Femur (tissue), 1 donor: ENCODE measurements at regions not wholly inside any gene's neighbourhood (a gene's known extent, or its start where the extent isn't known, plus 50 kb on each side); places are given as distances from the start of the nearest gene placed in this dataset.

Experiments
- DNase-seq: peaks from one replicate; pipeline ENCODE4 v3.0.0-alpha.2; 2017

DNA sequence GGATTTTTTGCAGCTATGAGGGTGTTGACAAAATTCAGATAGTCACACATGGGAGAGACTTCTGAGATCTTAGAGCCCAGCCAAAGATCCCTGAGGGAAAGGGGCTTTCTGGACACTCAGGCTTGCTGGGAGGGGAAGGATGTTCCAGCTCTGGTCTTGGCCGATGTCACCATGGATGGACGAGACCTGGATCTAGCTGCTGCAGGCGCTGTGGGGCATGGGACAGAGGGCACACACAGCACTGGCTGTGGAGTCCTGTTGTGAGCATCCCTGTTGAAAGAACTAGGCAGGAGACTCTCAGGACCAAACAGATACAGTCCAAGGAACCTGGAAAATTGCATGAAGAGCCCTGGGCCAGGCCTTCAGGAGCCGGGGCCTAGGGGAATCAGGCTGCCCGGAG, 80.1 kb upstream of the SDK2 start:
- DNase-seq = no peak

DNA sequence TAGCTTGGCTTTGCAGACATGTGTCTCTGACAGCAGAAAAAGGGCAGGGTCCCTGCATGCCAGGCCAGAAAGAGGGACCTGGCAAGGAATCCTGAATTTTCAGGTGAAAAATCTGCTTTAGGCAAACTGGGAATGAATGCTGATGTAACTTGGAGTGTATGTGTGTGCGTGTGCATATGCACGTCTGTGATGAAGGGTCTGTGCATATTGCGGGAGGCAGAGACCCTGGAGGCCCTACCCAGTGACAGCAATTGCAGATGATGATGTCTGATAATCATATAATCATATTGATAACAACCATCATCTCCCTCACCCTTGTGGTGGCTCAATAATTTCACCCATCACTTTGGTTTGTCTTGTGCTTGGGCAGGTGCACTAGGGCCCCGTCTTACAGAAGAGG, 80.7 kb upstream of the SDK2 start:
- DNase-seq = no peak

DNA sequence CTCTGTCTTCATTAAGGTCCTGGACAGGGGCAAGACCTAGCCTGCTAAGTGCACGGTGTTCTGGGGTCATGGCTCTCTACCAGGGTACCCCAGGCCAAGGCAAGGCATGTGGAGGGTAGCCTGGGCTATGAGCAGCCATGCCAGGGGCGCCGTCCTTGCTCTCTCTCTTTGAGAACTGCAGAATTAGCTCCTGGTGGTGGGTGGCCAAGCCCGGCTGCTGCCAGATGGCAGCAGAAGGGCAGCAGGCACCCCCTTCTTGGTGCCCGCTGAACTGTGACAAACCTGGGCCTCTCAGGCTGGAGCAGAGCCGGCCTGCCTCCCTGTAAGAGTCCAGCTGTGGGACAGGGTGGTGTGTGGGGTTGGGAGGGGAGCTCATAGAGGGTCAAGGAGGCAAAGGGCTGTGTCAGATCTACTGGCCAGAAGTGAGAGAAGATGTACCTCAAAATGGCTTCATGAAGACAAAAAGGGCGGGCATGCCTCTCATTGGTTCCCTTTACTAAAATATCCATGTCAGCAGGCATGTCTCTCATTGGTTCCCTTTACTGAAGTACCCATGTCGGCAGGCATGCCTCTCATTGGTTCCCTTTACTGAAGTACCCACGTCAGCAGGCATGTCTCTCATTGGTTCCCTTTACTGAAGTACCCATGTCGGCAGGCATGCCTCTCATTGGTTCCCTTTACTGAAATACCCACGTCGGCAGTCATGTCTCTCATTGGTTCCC, 81.7 kb upstream of the SDK2 start:
- DNase-seq = no peak

DNA sequence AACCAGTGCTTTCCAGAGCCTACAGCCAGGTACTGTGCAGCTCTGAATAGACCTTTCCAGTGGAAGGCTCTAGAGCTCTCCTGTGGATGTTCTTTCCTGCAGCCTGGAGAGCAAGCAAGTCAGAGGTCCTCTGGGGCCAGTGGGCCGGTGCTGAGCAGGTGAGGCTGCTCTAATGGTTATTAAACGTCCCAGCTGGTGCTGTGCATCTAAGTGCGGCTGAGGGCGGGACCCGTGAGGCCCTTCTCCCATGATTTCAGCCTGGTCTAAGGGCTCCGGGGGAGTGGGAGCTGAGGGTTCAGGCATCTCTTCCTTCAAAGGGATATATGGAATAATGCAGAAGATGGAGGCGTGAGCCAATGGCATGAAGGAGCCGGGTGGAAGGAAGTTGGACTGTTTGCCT, 83.7 kb upstream of the SDK2 start:
- DNase-seq = no peak

DNA sequence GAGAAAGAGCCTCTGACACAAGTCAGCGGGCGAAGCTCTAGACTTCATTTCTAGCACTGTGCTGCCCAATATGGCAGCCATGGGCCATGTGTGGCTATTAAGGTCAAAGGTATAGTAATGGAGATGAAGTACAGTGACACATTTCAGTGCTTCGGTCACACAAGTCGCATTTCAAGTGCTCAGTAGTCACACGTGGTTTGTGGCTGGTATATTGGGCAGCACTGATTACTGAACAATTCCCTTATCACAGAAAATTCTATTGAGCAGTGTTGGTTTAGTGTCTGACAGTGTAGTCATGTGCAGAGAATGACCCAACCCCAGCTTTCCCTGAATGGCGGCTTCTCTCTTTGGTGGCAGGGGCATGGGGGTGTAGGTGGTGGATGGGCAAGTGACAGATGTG, 84.9 kb upstream of the SDK2 start:
- DNase-seq = no peak

DNA sequence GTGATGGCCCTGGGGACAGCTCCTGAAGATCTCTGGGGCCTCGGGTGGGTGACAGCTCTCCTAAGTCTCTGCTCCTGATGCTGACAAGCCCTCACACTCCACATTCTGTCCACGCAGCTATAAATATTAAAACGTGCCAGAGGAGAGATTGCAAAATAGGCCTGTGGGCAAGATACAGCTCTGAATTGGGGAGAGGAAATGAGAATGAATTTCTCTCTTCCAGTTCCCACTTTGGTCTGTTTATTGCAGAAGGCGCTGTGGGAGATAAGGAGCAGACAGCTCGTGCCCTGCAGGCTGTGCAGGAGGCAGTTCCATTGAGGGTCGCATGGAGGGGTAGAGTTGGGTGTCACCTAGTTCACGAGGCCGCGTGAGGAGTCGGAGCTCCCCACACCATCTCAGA, 87.5 kb upstream of the SDK2 start:
- DNase-seq = no peak

DNA sequence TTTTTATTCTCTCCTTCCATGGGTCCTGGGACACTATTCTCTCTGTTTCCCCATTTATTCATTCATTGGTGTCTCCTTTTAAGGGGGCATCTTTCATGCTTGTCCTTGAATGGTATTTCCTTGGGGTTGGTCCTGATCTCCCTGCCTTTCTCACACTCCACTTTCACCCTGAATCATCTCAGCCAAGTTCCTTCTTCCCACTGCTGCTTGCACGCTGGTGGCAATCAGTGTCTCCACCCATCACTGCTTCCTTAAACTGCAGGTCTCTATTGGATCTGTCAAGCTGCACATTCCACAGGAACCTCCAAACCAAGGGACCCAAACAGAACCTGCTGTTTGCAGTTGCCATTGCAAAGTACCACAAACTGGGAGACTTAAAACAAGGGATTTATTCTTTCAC, 89.3 kb upstream of the SDK2 start:
- DNase-seq = no peak

DNA sequence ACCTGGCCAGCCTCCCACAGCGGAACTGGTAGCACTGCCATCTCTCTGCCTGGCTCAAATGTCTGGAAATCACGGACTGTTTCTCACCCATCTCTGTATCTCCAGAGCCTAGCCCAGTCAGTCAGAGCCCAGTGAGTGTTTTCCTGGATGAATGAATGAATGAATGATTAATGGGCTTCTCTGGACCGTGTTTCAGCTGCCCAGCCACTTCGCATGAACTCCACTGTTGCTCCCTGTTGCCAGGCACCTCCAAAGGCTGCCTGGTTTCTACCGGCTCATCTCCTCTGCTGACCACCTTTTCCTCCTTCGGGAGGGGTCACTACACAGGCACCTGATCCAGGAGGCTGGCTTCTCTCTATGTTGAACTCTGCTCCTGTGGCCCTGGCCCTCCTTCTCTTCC, 91.0 kb upstream of the SDK2 start:
- no peak for DNase-seq

DNA sequence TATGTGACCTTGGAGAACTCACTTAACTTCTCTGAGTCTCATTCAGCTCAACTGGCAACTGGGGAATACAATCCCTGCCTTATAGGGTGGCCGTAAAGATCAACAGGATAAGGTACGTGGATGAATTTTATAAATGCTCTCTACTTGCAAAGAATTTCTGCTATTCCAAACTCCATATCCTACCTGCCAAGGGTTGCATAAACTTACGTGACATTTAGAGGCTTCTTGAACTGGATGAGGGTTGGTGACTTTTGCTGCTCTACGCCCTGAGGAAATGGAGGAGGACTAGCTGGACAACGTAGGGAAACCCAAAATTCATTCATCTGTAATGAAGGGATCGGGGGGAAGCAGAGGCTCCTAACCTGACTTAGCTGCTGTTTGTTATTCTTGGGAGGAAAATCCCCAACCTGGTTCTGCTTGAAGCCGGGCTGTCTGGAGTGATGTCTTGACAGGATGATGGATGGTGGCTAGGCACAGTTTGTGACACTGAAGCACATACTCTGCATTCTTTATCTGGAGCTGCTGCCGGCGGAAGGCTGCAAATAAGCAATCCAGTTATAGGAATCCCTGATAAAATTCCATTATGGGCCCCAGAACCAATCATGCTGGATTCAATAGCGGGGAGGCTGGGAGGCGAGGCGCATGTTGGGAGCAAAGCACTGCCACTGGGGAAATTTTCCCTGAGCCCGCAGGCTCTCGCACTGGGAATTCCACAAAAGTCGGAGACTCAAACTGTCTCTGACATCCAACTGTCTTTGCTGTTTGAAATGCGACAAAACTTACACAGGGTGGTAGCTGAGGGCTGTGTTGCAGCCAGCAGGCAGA, 94.7 kb upstream of the SDK2 start:
- DNase-seq = no peak

DNA sequence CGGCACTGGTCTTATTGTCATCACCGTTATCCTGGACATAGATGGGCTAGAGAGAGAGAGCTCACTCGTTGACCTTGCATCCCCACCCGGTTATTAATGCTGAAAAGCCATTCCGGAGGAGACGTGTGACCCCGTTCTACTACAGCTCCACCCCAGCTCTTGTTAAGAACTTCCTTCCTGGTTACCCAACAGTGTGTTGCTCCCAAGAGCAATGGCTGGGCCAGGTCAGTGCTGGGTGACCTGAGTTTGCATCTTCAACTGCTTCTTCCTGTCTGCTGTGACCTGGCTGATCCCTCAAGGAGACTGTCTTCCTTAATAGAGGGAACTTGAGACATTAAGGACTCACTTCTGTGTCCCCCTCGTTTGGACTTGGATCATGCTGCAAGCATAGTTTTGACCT, 96.1 kb upstream of the SDK2 start:
- DNase-seq = no peak

DNA sequence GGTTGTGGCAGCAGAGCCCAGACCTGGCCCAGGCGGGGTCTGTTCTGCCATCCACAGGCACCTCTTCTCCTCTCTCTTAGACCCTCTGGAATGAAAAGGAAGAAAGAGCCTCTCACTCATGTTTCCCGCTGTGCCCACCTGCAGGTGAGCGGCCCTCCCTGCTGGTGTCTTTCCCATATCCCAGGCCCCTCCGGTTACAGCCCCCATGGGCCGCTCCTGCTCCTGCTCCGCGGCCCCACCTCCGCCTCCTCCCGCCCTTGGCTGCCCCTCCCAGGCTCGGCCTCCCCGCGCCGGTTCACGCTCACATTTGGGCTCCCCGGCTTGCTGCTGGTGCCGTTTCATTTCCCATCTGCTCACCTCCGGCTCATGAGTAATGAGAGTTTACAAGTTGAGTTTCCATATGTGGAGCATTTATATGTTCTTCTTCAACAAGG, 98.7 kb upstream of the SDK2 start:
- DNase-seq = no peak

DNA sequence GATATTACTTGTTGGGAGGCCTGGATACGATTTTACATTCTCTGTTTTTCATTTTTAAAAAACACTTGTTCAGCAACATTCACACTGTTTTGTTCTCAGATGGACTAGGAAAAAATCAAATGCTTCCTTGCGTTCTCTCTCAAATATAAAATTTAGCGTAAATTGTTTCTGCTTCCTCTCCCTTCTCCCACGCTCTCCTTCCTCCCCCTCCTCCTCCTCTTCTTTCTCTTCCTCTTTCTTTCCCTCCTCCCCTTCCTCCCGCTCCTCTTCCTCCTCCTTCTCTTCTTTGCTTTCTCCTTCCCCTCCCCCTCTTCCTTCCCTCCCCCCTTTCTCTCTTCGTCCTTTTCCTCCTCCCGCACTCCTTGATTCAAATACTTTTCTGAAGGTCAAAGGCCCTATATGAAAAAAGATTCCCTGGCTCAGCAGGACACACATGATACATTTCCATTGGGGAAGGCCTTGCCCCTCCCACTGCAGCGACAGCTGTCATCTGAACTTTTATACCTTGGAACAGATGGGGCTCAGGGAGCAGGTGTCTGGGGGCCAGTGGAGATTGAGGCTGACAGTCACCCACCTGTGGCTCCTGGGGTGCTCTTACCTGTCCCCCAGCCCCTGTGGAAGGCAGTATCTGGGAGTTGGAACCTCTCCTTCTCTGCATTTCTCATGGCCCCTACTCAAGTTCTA, 99.4 kb upstream of the SDK2 start:
- DNase-seq = no peak

DNA sequence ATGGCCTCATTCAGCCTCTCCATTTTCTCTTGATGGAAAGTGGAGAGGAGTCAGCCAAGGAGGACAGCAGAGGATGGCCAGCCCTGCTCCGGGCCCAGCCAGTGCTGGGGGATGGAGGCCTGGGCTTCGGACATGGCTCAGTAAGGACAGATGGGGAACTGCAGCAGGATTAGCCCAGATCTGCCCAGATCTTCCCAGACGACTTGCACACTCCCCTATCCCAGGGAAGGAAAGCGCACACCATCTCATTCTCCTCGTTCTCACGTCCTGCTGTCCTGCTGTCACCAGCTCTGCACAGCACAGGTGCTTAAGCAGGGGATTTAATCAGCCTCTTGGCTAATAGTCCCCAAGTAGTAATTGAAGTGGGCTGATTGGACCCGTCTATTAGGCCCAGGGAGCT, 100.2 kb upstream of the SDK2 start:
- no peak for DNase-seq

DNA sequence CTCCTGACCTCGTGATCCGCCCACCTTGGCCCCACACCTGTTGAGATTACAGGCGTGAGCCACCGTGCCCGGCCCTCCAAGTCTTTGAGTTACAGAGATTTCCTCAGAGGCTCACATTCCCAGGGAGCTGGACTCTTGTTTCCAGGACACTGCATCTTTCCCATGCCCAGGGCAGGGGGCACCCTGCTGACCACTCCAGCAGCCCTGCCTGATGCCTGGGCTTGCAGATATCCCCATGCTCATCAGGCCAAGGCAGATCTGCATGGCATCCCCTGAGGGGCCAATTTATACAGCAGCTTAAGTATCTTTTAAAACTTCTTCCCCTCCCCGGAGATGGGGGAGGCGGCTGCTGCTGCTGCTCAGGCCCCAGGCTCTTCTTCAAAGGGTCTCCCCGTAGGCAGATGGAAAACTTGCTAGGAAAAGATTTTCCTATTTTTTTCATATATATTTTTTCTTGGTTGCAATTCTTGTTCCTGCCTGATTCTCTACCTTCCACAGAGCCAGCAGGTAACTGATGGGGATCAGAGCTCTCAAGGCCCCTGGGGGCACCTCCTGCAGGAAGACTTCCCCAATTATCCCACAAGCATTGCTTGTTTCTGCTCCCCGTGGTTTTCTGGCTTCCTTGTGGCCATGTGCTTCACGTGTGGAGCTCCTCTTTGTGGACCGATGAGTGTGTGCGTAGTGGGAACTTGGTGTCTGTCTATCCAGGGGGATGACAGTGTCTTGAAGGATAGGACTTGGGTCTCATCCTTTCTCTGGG, 102.2 kb upstream of the SDK2 start:
- no peak for DNase-seq

DNA sequence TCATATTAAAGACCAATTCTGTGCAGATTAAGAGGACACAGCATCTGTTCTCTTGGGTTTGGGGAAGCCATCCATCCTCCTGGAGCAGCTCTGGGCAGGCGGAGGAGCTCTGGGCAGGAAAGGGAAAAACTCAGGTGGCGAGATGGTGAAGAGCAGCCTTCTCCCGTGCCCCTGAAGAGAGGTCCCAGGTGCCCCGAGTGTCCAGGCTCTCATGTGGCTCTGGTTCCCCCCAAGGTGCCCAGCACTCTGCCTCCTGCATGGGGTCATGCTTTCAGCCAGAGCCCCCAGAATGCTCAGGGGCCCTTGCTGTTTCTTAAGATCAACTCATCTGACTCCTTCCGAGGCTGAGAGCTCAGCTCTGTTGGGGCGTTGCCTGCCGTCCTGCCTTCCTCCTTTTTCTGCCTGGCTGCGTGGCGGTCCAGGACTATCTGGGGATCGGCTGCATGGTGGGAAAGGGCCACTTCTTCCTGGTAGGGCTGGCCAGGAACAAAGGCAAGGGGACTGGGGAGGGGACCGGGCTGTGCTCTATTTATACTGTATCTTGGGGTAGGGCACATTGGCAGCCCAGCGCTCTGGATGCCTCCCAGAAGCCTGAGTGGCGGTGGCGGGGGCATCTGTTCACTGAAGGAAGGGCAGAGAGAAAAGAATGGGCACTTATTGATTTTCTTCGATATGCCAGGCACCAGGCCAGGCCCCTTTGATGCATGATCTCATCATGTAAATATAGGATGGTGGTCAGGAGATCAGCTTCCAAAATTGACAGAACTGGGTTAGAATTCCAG, 103.2 kb upstream of the SDK2 start:
- no peak for DNase-seq

DNA sequence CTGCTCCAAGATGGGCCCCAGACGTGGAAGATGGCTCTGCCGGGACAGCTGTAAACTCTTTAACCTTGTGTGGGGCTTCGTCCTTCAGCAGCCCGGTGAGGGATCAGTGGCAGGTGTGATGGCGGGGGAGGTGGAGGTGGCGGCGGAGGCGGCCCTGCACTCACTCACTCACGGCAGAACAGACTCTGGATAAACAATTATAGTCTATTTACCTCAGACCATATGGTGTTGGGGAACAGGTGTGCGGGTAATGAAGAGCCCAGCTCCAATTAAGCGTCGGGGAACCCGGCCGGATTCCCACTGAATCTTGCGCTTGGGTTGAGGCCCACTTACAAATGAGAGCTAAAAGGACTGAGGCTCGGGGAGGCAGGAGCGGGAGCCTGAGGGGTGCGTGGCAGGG, 104.3 kb upstream of the SDK2 start:
- DNase-seq = no peak

DNA sequence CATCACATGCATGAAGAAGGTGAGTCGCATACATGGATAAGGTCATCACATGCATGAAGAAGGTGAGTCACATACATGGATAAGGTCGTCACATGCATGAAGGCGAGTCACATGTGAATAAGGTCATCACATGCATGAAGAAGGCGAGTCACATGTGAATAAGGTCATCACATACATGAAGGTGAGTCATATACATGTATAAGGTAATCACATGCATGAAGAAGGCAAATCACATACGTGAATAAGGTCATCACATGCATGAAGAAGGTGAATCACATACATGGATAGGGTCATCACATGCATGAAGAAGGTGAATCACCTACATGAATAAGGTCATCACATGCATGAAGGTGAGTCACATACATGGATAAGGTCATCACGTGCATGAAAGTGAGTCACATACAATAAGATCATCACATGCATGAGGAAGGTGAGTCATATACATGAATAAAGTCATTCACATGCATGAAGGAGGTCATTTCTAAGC, 105.1 kb upstream of the SDK2 start:
- DNase-seq = no peak

DNA sequence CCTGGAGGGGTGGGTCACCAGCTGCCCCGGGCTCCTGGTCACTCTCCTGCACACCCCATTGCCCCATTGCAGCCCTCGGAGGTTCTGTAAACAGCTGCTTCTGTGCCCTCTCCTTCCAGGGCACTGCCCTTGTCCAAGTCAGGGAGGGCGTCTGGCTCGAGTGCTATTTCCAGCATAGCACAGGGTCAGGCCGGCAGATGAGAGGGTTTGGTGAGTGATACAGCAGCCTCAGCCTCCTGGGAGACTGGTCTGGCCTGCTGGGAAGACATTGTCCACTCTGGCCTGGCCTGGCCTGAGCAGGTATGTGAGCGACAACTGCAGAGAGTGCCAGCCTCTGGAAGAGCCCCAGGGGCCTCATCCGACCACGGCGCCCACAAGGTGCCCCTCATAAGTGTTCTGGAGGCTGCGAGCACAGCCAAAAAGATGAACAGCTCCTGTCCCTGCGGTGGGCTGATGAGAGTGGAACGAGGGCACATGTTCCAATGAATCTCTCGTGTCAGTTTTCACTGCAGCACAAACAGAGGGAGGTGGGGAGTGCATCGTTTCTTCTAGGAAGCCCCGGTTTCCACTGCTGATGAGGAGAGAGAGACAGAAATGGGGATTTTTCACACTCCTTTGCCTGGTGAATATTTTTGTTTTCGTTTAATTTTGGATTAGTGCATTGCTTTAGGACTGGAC, 105.8 kb upstream of the SDK2 start:
- no peak for DNase-seq

DNA sequence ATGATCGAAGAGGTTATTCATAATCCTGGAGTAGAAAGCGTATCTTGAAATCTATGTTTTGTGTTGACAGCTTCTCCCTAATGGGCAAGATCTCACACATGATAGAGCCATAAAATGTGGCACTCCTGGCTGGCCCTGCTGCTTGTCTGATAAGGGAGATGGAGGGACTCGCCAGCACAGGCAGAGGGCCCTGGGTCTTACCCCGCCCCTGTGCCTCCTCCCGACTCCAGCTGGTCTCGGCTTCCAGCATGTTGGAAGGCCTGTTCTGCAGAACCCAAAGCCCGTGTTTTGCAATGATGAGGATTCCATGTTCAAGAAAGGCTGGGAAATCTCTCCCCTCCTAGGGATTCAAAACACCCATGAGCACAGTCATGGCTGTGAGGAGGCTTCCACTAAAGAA, 106.7 kb upstream of the SDK2 start:
- no peak for DNase-seq

DNA sequence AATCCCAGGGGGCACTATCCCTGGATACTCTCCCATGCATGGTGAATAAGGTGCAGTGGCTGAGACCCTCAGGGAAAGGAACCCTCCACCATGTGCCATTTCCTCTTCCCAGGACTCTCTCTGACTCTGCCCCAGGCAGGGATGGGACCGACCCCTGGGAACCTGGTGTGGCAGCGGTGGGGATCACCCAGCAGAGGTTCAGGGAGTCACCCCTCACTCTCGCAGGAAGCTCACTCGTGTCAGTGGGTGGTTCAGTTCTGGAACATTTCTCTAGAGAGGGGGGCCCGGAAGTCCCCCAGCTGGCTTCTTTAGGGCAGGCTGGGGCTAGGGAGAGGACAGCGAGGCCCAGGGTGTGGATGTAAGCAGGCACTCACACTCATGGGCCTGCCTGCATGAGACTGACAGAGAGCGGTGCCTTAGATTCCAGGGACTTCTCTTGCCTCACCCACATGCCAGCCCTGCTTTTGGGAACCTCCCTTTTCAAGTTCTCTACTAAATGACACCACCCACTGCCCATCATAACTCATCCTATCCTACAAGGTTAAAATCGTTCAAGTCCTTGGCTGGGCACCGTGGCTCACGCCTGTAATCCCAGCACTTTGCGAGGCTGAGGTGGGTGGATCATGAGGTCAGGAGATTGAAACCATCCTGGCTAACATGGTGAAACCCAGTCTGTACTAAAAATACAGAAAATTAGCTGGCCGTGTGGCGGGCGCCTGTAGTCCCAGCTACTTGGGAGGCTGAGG, 109.7 kb upstream of the SDK2 start:
- DNase-seq = no peak

DNA sequence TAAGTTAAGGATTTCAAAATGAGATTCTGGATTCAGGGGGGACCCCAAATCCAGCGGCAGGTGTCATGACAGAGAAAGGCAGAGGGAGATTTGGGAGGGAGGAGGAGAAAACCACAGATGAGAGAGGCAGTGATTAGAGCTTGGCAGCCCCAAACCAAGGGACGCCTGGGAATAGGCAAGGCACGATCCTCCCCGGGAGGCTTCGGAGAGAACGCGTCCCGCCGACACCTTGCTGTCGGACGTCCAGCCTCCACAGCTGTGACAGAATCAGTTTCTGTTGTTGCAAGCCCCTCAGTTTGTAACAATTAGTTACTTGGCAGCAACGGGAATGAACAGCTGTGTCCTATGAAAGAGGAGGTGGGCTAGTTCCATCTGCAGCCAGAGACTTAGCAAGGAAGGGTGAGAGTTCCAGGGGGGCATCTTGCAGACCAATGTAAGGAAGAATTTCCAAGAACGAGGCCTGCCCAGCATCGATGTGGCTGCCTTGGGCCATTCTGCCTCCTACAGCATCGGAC, 110.7 kb upstream of the SDK2 start:
- DNase-seq = no peak
